Fibroblast of skin of right biceps (primary cell): ENCODE measurements at regions not wholly inside any gene's neighbourhood (a gene's known extent, or its start where the extent isn't known, plus 50 kb on each side); places are given as distances from the start of the nearest gene placed in this dataset.

Experiments
- DNase-seq: peaks from one replicate; pipeline ENCODE4 v3.0.0-alpha.2; 2013

- DNase-seq: no peak
Measured at GRCh38 chr12:107351713-107352112, 258.4 kb upstream of the CRY1 start.

- DNase-seq: no peak
Measured at GRCh38 chr12:107352347-107353081, 259.2 kb upstream of the CRY1 start.

GRCh38 chr12:107353312-107353711 lies 260.0 kb upstream of the CRY1 start:
- DNase-seq: no peak

GRCh38 chr12:107355004-107355565 lies 261.7 kb upstream of the CRY1 start:
- DNase-seq: no peak

- DNase-seq: no peak
Measured at GRCh38 chr12:107355612-107356011, 262.3 kb upstream of the CRY1 start.

- peak; percentile 86 for DNase-seq
Measured at GRCh38 chr12:107356266-107356936, 263.1 kb upstream of the CRY1 start.

GRCh38 chr12:107356937-107357295 lies 263.6 kb upstream of the CRY1 start:
- DNase-seq: no peak

GRCh38 chr12:107359382-107359781 lies 266.0 kb upstream of the CRY1 start:
- DNase-seq: peak; percentile 86

GRCh38 chr12:107360033-107360432 lies 266.7 kb upstream of the CRY1 start:
- DNase-seq: no peak

- DNase-seq: no peak
Measured at GRCh38 chr12:107360482-107360881, 267.1 kb upstream of the CRY1 start.

- no peak for DNase-seq
Measured at GRCh38 chr12:107361970-107362369, 268.6 kb upstream of the CRY1 start.

GRCh38 chr12:107362960-107363359 lies 269.6 kb upstream of the CRY1 start:
- DNase-seq: no peak

- no peak for DNase-seq
Measured at GRCh38 chr12:107364875-107365518, 271.6 kb upstream of the CRY1 start.

- DNase-seq: no peak
Measured at GRCh38 chr12:107365703-107366102, 272.4 kb upstream of the CRY1 start.

GRCh38 chr12:107366322-107366721 lies 273.0 kb upstream of the CRY1 start:
- DNase-seq: no peak

GRCh38 chr12:107368586-107368985 lies 275.2 kb upstream of the CRY1 start:
- DNase-seq: no peak

GRCh38 chr12:107369006-107369405 lies 275.7 kb upstream of the CRY1 start:
- DNase-seq: no peak

- DNase-seq: no peak
Measured at GRCh38 chr12:107369679-107370078, 276.3 kb upstream of the CRY1 start.

- no peak for DNase-seq
Measured at GRCh38 chr12:107372229-107372658, 278.9 kb upstream of the CRY1 start.

- DNase-seq: peak; percentile 26
Measured at GRCh38 chr12:107373238-107373809, 280.0 kb upstream of the CRY1 start.

GRCh38 chr12:107374161-107374840 lies 281.0 kb upstream of the CRY1 start:
- DNase-seq: no peak

GRCh38 chr12:107375231-107375630 lies 281.9 kb upstream of the CRY1 start:
- DNase-seq: no peak
